RWPE2 (cell line): ENCODE measurements at regions not wholly inside any gene's neighbourhood (a gene's known extent, or its start where the extent isn't known, plus 50 kb on each side); places are given as distances from the start of the nearest gene placed in this dataset.

Experiments used
- ATAC-seq: fragments of 200-7000 bp; cut with Tn5 transposase; 3 replicates; pipeline ENCODE4 v1.9.1; 2021; ENCODE audit warnings: low read depth
- DNase-seq: peaks from one replicate; pipeline ENCODE4 v3.0.0-alpha.2; 2020; ENCODE audit warnings: low spot score
- H3K27ac ChIP-seq: fragments of 450-650 bp; 2 replicates; pipeline ENCODE4 v1.5.1; 2017; ENCODE audit warnings: mild to moderate bottlenecking; ENCODE audit not compliant: poor library complexity, severe bottlenecking
- H3K27me3 ChIP-seq: fragments of 250-450 bp; sonication (Bioruptor Pico); 2 replicates; pipeline ENCODE4 v1.5.1; 2021; ENCODE audit warnings: mild to moderate bottlenecking, moderate library complexity; ENCODE audit not compliant: insufficient read depth, poor library complexity, severe bottlenecking
- H3K36me3 ChIP-seq: fragments of 250-450 bp; sonication (Bioruptor Pico); 2 replicates; pipeline ENCODE4 v1.5.1; 2020; ENCODE audit warnings: low read depth, mild to moderate bottlenecking, moderate library complexity
- H3K4me1 ChIP-seq: fragments of 250-450 bp; sonication (Bioruptor Pico); 2 replicates; pipeline ENCODE4 v1.5.1; 2021; ENCODE audit warnings: mild to moderate bottlenecking, moderate library complexity; ENCODE audit not compliant: insufficient read depth, poor library complexity, severe bottlenecking
- H3K4me3 ChIP-seq: fragments of 250-450 bp; sonication (Bioruptor Pico); 2 replicates; pipeline ENCODE4 v1.5.1; 2021; ENCODE audit warnings: mild to moderate bottlenecking, moderate library complexity; ENCODE audit not compliant: severe bottlenecking
- H3K9me3 ChIP-seq: fragments of 250-450 bp; sonication (Bioruptor Pico); 2 replicates; pipeline ENCODE4 v1.5.1; 2021; ENCODE audit warnings: mild to moderate bottlenecking, moderate library complexity; ENCODE audit not compliant: severe bottlenecking
- TF ChIP-seq, protein P1 (sequence below): fragments of 450-650 bp; IDR thresholded peaks from one replicate; pipeline ENCODE4 v1.5.1; 2017; ENCODE audit warnings: mild to moderate bottlenecking, moderate library complexity; ENCODE audit not compliant: poor library complexity, severe bottlenecking

DNA sequence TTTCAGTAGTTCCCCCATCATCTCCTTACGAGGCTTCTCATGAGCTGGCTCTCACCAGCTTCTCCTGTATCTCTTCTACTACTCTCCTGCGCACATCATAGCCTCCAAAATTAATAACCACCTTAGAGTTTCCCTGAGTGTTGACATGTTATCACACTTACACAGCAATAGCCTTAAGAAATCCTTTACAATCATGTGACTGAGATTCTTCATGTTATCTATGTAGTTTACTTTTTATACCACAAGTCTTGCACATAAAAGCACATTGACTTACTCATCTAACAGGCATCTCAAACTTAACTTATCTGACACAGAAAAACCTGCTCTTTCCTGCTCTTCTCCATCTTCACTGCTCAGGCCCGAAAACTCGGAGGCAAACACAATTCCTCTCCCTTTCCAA, 103.7 kb upstream of the TAB2 start:
- DNase-seq (no peak), ATAC-seq (no peak; the same call in 2 of the 3 replicates)
- H3K9me3 ChIP-seq: no peaks in the 10 kb centered on the region
- no peaks in the 10 kb centered on the region for H3K4me1 ChIP-seq
- H3K27ac ChIP-seq: no peak overlapping the region
- no peaks in the 10 kb centered on the region for H3K36me3 ChIP-seq
- no peak overlapping the region for H3K4me3 ChIP-seq
- no peaks in the 10 kb centered on the region for H3K27me3 ChIP-seq
- TF ChIP-seq, protein P1, sequence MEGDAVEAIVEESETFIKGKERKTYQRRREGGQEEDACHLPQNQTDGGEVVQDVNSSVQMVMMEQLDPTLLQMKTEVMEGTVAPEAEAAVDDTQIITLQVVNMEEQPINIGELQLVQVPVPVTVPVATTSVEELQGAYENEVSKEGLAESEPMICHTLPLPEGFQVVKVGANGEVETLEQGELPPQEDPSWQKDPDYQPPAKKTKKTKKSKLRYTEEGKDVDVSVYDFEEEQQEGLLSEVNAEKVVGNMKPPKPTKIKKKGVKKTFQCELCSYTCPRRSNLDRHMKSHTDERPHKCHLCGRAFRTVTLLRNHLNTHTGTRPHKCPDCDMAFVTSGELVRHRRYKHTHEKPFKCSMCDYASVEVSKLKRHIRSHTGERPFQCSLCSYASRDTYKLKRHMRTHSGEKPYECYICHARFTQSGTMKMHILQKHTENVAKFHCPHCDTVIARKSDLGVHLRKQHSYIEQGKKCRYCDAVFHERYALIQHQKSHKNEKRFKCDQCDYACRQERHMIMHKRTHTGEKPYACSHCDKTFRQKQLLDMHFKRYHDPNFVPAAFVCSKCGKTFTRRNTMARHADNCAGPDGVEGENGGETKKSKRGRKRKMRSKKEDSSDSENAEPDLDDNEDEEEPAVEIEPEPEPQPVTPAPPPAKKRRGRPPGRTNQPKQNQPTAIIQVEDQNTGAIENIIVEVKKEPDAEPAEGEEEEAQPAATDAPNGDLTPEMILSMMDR: no peak

DNA sequence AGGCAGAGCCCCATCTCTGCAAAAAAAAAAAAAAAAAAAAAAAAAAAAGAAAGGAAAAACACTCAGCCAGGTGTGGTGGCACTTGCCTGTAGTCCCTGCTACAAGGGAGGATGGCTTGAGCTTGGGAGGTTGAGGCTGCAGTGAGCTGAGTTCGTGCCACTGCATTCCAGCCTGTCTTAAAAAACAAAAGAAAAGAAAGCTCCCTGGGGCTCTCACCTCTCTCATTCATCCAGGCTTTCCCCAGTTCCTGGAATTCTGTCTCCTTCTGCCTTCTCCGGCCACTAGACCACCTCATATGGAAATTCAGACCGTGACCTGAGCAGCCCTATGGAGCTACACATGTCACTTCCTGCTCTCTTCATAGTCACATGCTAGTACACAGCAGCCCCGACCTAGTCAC, 101.1 kb upstream of the TAB2 start:
- ATAC-seq (no peak), DNase-seq (no peak)
- H3K27me3 ChIP-seq: no peaks in the 10 kb centered on the region
- TF ChIP-seq, protein P1: no peak
- no peaks in the 10 kb centered on the region for H3K9me3 ChIP-seq
- no peaks in the 10 kb centered on the region for H3K36me3 ChIP-seq
- H3K4me3 ChIP-seq: no peak overlapping the region
- H3K4me1 ChIP-seq: no peaks in the 10 kb centered on the region
- no peak overlapping the region for H3K27ac ChIP-seq

DNA sequence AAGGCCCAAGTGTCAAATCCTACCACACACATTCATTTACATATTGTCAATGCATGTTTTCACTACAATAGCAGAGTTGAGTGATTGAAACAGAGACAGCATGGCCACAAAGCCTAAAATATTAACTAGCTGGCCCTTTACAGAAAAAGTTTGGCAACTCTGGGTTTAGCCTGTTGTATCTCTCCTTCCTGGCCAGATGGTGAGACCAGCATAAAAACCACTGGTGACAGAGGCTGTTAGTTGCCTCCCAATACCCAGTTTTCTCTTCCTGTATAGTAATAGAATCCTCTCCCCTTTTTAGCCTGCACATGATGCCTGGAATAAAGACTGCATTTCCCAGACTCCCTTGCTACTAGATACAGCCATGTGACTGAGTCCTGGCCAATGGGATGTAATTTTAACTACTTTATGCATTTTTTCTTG, 100.0 kb upstream of the TAB2 start:
- no peak for DNase-seq
- no peaks in the 10 kb centered on the region for H3K9me3 ChIP-seq
- 0 out of 3 replicates have a peak, but pooled peaks have one; percentile 35 for ATAC-seq
- H3K4me3 ChIP-seq: no peak overlapping the region
- no peaks in the 10 kb centered on the region for H3K27me3 ChIP-seq
- TF ChIP-seq, protein P1: no peak
- no peaks in the 10 kb centered on the region for H3K4me1 ChIP-seq
- H3K27ac ChIP-seq: no peak overlapping the region
- no peaks in the 10 kb centered on the region for H3K36me3 ChIP-seq

DNA sequence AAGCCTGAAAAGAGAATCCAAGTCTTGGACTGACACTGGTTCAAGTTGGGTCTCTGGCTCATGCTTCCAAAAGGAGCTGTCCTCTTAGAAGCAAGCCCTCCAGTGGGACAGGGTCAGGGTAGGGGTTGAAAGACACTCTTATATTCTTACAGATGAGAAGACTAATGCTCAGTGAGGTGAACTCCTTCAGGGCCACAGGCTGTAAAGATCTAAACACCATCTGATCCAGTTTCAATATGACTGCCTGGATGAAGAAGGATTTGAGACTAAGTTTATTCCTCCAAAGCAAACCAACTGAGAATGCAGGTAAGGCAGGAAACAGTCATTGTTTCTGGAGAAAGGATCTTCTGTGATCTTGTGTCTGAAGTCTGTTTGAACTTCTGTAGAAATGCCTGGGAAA, 99.0 kb upstream of the TAB2 start:
- Histone ChIP-seq H3K27ac (no peak overlapping the region), H3K36me3 (no peaks in the 10 kb centered on the region), H3K9me3 (no peaks in the 10 kb centered on the region), H3K4me1 (no peaks in the 10 kb centered on the region), H3K4me3 (no peak overlapping the region), H3K27me3 (no peaks in the 10 kb centered on the region)
- DNase-seq (no peak), ATAC-seq (no peak)
- TF ChIP-seq, protein P1: no peak

DNA sequence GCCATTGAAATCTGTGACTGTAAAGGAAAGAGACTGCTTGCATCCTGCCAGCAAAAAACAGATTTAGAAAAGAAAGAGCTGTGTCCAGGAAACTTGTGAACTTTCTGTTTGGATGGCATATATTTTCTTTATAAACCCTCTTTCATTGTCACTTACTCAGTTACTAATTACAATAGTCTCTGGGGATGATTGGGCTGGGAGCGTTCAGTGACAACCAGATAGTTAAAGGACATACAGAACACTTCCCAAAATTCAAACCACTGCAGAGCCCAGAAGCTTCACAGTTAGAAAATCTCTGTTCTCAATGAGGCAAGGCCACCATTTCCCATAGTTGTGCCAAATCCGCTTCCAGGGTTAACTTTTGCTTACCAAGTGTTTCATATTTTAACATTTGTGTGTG, 98.6 kb upstream of the TAB2 start:
- no peaks in the 10 kb centered on the region for H3K9me3 ChIP-seq
- no peak overlapping the region for H3K27ac ChIP-seq
- TF ChIP-seq, protein P1: no peak
- H3K4me1 ChIP-seq: no peaks in the 10 kb centered on the region
- ATAC-seq (no peak), DNase-seq (no peak)
- no peak overlapping the region for H3K4me3 ChIP-seq
- no peaks in the 10 kb centered on the region for H3K36me3 ChIP-seq
- H3K27me3 ChIP-seq: no peaks in the 10 kb centered on the region
